Right lobe of liver (tissue), 6 donors: ENCODE measurements at regions not wholly inside any gene's neighbourhood (a gene's known extent, or its start where the extent isn't known, plus 50 kb on each side); places are given as distances from the start of the nearest gene placed in this dataset.

ENCODE experiments used
- ATAC-seq, 4 donors: fragments of 200-7000 bp; cut with Tn5 transposase; one replicate each; pipeline ENCODE4 v1.9.1; 2020; ENCODE audit warnings: mild to moderate bottlenecking in 4 of 4, moderate library complexity in 4 of 4
- DNase-seq, 3 donors: peaks; one replicate each; pipeline ENCODE4 v3.0.0-alpha.2; 2020
- H3K27ac ChIP-seq, 3 donors: fragments of 200-600 bp; one replicate each; pipeline ENCODE4 v1.8.0; 2022
- H3K27me3 ChIP-seq, 2 donors: fragments of 200-600 bp; one replicate each; pipeline ENCODE4 v1.8.0; 2022
- H3K36me3 ChIP-seq, 4 donors: fragments of 200-600 bp; sonication (generic) in 1 of 4; one replicate each; pipeline versions ENCODE4 v1.5.1 to v1.8.0; 2017 to 2022; ENCODE audit warnings: control low read depth in 1 of 4
- H3K4me1 ChIP-seq, 4 donors: fragments of 200-600 bp; sonication (generic) in 1 of 4; one replicate each; pipeline versions ENCODE4 v1.5.1 to v1.8.0; 2017 to 2022; ENCODE audit warnings: control low read depth in 1 of 4
- H3K4me3 ChIP-seq, 3 donors: fragments of 200-600 bp; one replicate each; pipeline ENCODE4 v1.8.0; 2022
- H3K9me3 ChIP-seq, 4 donors: fragments of 200-600 bp; sonication (generic) in 1 of 4; one replicate each; pipeline versions ENCODE4 v1.5.1 to v1.8.0; 2017 to 2022; ENCODE audit warnings: control low read depth in 1 of 4
- POLR2A ChIP-seq: fragments of 450-650 bp; IDR thresholded peaks from one replicate; pipeline ENCODE4 v1.6.1; 2017; ENCODE audit warnings: antibody characterized with exemption, mild to moderate bottlenecking
- WGBS: methylation state at CpG from one replicate; pipeline ENCODE4 v1.1.6; 2018; ENCODE audit warnings: low coverage, low lambda C conversion rate; ENCODE audit not compliant: insufficient coverage; ENCODE audit errors: missing lambda C conversion rate; 5-methylcytosine and 5-hydroxymethylcytosine counted together
- intact Hi-C, 2 donors: fragments of 100-400 bp; cut with DNase I; formaldehyde crosslinking; loops; one replicate each; pipeline versions ENCODE4 v1.11.2 to v1.14.1; 2022
- TF ChIP-seq, protein P1 (sequence below), 4 donors: fragments of 200-600 bp in 3 of 4; fragments of 450-650 bp in 1 of 4; IDR thresholded peaks; one replicate each; pipeline versions ENCODE4 v1.5.1 to v1.8.0; 2016 to 2022; ENCODE audit warnings: antibody characterized with exemption in 4 of 4, mild to moderate bottlenecking in 2 of 4
- donor health status: DM: no; HTN: yes; CAD: no.
- donor health status: DM: no; HTN: no; CAD: no.
- donor health status: DM: no; HTN: no; CAD: no.
- donor health status: DM: no; HTN: yes; CAD: no.
- donor health status: DM: no; HTN: yes; CAD: no.

DNA sequence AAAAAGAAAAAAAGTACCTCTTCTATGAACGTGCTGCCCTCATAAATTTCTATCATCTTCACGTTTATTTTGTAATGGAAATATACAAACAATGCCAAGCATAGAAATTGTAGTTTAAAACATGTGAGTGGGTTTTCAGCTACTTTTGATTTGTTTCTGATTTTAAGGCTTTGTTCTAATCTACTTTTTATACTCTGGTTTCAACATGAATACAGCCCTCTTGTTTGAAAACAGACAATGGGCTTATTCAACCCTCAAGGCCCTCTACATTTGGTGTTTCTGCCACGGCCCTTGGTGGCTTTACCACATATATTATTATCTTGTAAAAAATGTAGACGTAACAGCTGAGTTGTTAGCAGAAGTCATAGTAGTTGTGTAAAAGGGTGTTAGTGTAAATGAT is 153.9 kb downstream of the SOX4 start:
- Histone ChIP-seq H3K4me3 (no peak overlapping the region), H3K36me3 (no peaks in the 10 kb centered on the region), H3K27me3 (no peaks in the 10 kb centered on the region), H3K4me1 (no peaks in the 10 kb centered on the region), H3K27ac (no peak overlapping the region), H3K9me3 (no peaks in the 10 kb centered on the region)
- ATAC-seq (no peak), DNase-seq (no peak)
- 82% methylated on average over 4 of the region's 4 CpGs for WGBS
- intact Hi-C loops = no loop called here
- TF ChIP-seq, protein P1, sequence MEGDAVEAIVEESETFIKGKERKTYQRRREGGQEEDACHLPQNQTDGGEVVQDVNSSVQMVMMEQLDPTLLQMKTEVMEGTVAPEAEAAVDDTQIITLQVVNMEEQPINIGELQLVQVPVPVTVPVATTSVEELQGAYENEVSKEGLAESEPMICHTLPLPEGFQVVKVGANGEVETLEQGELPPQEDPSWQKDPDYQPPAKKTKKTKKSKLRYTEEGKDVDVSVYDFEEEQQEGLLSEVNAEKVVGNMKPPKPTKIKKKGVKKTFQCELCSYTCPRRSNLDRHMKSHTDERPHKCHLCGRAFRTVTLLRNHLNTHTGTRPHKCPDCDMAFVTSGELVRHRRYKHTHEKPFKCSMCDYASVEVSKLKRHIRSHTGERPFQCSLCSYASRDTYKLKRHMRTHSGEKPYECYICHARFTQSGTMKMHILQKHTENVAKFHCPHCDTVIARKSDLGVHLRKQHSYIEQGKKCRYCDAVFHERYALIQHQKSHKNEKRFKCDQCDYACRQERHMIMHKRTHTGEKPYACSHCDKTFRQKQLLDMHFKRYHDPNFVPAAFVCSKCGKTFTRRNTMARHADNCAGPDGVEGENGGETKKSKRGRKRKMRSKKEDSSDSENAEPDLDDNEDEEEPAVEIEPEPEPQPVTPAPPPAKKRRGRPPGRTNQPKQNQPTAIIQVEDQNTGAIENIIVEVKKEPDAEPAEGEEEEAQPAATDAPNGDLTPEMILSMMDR (IDR thresholded peaks at IDR 0.05) = no peak
- no peak for TF ChIP-seq POLR2A

DNA sequence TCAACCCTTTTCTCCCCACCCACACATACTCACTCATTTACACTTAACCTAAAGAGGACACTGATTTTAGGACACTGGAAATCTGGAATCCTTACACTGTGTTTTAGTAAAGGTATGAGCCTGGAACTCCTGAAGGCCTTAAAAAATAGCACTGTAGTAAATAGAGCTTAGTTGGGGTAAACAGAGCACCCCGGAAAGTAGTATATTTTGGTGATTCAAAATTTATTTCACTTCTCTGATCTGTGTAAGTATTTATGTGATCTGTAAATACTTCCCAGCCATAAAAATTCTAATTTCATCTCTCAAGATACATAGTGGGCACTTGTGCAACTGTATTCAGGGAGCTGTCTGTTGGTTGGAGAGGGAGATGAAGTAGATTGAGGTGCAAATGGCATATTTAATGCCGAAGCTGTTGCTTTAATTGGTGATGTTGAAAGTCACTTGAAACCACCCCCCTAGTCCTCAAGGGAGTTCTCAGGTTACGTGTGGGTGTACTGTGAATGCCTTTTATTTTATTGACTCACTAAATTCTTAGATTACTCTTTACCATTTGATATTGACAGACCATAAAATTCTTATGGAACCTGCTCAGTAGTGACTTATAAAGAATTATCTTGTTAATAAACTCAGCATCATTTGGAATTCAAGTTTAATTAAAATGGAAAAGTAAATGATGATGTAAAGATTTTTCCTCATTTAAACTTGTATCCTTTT is 154.9 kb downstream of the SOX4 start:
- Histone ChIP-seq H3K27me3 (no peaks in the 10 kb centered on the region), H3K4me1 (no peaks in the 10 kb centered on the region), H3K9me3 (no peaks in the 10 kb centered on the region), H3K4me3 (no peak overlapping the region), H3K27ac (no peak overlapping the region), H3K36me3 (no peaks in the 10 kb centered on the region)
- no peak for TF ChIP-seq POLR2A
- TF ChIP-seq, protein P1 (IDR thresholded peaks at IDR 0.05) = no peak
- intact Hi-C loops = no loop called here
- WGBS = 48% methylated on average over 3 of the region's 3 CpGs
- DNase-seq (no peak), ATAC-seq (no peak)

- Histone ChIP-seq H3K9me3 (no peaks in the 10 kb centered on the region), H3K27me3 (no peaks in the 10 kb centered on the region), H3K27ac (no peak overlapping the region), H3K4me3 (no peak overlapping the region), H3K4me1 (no peaks in the 10 kb centered on the region), H3K36me3 (no peaks in the 10 kb centered on the region)
- TF ChIP-seq POLR2A = no peak
- TF ChIP-seq, protein P1 (IDR thresholded peaks at IDR 0.05) = no peak
- 100% methylated on average over 2 of the region's 2 CpGs for WGBS
- intact Hi-C loops = no loop called here
- ATAC-seq = no peak
- no peak for DNase-seq
Measured at GRCh38 chr6:21749754-21750153, 156.2 kb downstream of the SOX4 start.

- Histone ChIP-seq H3K27me3 (no peaks in the 10 kb centered on the region), H3K27ac (no peak overlapping the region), H3K36me3 (no peaks in the 10 kb centered on the region), H3K9me3 (no peaks in the 10 kb centered on the region), H3K4me3 (no peak overlapping the region), H3K4me1 (no peaks in the 10 kb centered on the region)
- 47% methylated on average over 1 of the region's 1 CpG for WGBS
- TF ChIP-seq POLR2A = no peak
- TF ChIP-seq, protein P1 (IDR thresholded peaks at IDR 0.05) = no peak
- ATAC-seq (no peak), DNase-seq (no peak)
- intact Hi-C loops = no loop called here
Measured at GRCh38 chr6:21750575-21750974, 157.0 kb downstream of the SOX4 start.
